ENCODE measurements at regions not wholly inside any gene's neighbourhood (a gene's known extent, or its start where the extent isn't known, plus 50 kb on each side); places are given as distances from the start of the nearest gene placed in this dataset.

DNA sequence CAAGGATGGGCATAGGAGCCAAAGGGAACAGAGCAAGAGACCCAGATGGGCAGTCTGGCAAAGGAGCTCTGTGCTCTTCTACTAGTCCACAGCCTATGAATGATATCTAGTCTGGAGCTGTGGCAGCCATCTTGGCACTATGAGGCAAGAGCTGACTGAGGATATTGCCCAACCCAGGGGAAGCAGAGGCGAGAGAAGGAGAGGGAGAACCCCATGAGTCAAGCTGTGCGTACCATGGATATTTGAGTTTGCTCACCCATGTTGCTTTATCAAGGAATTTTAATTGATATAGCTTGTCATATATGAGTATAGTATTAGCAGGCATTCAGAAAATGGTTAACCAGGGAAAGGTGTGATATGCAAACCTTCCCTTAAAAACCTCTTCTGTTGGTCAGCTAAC is 420.9 kb downstream of the PRDM2 start:
- Histone ChIP-seq H3K27me3 (ENCODE audit: control insufficient read depth, insufficient read depth, low read length) (no peaks in the 10 kb centered on the region), H3K4me2 (ENCODE audit: low read length) (no peak overlapping the region), H3K9me3 (replicated peaks; ENCODE audit: low read length) (no peaks in the 10 kb centered on the region), H3K4me3 (ENCODE audit: low read length) (no peak overlapping the region), H3K36me3 (ENCODE audit: insufficient read depth, low read length) (no peaks in the 10 kb centered on the region), H3K9ac (ENCODE audit: low read depth, low read length) (no peak overlapping the region), H3K4me1 (ENCODE audit: control insufficient read depth, insufficient read depth, low read length) (no peaks in the 10 kb centered on the region)

DNA sequence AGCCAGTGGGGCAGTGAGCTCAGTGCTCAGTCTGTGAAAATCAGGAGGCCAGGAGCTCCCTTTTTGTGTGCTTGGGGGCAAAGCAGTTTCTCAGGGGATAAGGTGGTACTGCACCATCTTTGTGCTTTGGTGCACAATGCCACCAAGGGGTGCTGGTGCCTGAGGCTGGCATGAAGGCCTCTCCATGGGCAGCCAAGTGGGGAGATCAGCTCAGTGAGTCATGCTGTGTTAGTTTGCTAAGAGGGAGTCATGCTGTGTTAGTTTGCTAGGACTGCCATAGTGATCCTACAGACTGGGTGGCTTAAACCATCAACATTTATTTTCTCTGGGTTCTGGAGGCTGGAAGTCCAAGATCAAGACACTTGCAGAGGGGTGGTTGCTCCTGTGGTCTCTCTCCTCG is 428.1 kb downstream of the PRDM2 start:
- no peaks in the 10 kb centered on the region for H3K4me1 ChIP-seq (ENCODE audit: control insufficient read depth, insufficient read depth, low read length)
- no peaks in the 10 kb centered on the region for H3K36me3 ChIP-seq (ENCODE audit: insufficient read depth, low read length)
- H3K4me3 ChIP-seq (ENCODE audit: low read length): no peak overlapping the region
- no peaks in the 10 kb centered on the region for H3K27me3 ChIP-seq (ENCODE audit: control insufficient read depth, insufficient read depth, low read length)
- H3K9ac ChIP-seq (ENCODE audit: low read depth, low read length): no peak overlapping the region
- H3K4me2 ChIP-seq (ENCODE audit: low read length): no peak overlapping the region
- no peaks in the 10 kb centered on the region for H3K9me3 ChIP-seq (replicated peaks; ENCODE audit: low read length)

DNA sequence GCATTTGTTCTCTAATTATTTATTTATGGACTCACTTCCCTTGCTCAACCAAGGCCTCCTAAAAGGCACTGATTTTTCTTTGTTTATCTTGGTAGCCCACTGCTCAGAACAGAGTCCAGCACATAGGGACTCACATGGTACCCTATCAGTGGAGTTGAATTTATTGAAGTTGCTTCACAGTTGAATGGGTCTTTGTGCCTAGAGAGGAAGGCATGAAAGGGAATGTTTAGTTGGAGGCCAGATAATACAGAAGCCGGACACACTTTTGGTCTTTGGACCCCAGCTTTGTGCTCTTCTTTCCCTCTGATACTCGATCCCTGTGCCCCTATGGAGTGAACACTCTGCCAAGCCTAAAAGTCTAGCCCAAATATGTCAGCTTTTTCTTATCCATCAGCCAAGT is 429.0 kb downstream of the PRDM2 start:
- H3K9me3 ChIP-seq (replicated peaks; ENCODE audit: low read length): no peaks in the 10 kb centered on the region
- no peaks in the 10 kb centered on the region for H3K27me3 ChIP-seq (ENCODE audit: control insufficient read depth, insufficient read depth, low read length)
- no peaks in the 10 kb centered on the region for H3K36me3 ChIP-seq (ENCODE audit: insufficient read depth, low read length)
- no peak overlapping the region for H3K4me3 ChIP-seq (ENCODE audit: low read length)
- no peaks in the 10 kb centered on the region for H3K4me1 ChIP-seq (ENCODE audit: control insufficient read depth, insufficient read depth, low read length)
- no peak overlapping the region for H3K9ac ChIP-seq (ENCODE audit: low read depth, low read length)
- H3K4me2 ChIP-seq (ENCODE audit: low read length): no peak overlapping the region

DNA sequence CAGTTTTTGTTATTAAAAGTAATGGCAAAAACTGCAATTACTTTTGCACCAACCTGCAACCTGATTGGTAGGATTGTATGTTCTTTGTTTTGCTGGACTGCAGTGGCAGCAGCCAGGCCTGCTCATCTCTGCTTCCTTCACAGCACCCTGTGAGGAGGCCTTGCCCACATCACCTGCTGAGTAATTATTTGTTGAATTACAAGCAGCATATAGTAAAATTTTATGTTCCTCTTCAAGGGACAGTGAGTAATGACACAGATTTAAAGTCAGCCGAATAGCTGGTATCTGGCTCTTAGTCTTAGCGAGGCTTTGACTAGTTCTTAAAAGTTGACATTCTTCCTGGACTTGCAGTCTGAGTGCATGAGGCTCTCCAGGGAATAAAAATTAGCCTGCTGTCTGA is 435.1 kb downstream of the PRDM2 start:
- H3K9ac ChIP-seq (ENCODE audit: low read depth, low read length): no peak overlapping the region
- no peaks in the 10 kb centered on the region for H3K4me1 ChIP-seq (ENCODE audit: control insufficient read depth, insufficient read depth, low read length)
- no peaks in the 10 kb centered on the region for H3K9me3 ChIP-seq (replicated peaks; ENCODE audit: low read length)
- H3K4me2 ChIP-seq (ENCODE audit: low read length): no peak overlapping the region
- H3K27me3 ChIP-seq (ENCODE audit: control insufficient read depth, insufficient read depth, low read length): no peaks in the 10 kb centered on the region
- H3K36me3 ChIP-seq (ENCODE audit: insufficient read depth, low read length): no peaks in the 10 kb centered on the region
- no peak overlapping the region for H3K4me3 ChIP-seq (ENCODE audit: low read length)

DNA sequence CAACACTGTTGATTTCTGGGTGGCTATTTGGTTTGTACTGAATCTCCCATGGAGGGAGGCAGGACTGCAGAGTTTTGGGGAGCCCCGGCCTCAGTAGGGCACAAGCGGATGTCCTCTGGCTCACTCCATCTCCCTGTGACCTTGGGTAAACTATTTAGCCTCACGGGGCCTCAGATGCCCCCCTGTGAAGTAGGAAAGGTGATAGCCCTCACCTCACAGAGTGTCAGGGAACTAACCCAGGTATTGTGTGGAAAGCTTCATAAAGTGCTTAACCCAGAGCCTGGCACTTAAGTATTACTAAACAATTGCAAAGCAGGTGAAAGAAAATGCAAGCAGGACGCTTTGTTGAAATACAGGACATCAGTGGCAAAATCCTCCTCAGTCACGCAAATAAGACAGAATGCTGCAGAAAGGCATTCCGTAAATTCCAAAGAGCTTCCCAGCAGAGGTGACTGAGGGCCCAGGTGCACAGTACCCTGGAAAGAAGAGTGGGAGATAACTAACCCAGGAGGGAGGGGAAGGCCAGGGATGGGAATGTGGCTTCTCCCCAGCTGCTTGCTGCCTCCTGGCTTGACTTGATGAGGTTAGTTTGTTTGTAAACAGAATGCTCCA is 436.3 kb downstream of the PRDM2 start:
- peaks cover 3% of the 10 kb centered on the region for H3K4me1 ChIP-seq (ENCODE audit: control insufficient read depth, insufficient read depth, low read length)
- no peak overlapping the region for H3K4me3 ChIP-seq (ENCODE audit: low read length)
- H3K9ac ChIP-seq (ENCODE audit: low read depth, low read length): no peak overlapping the region

DNA sequence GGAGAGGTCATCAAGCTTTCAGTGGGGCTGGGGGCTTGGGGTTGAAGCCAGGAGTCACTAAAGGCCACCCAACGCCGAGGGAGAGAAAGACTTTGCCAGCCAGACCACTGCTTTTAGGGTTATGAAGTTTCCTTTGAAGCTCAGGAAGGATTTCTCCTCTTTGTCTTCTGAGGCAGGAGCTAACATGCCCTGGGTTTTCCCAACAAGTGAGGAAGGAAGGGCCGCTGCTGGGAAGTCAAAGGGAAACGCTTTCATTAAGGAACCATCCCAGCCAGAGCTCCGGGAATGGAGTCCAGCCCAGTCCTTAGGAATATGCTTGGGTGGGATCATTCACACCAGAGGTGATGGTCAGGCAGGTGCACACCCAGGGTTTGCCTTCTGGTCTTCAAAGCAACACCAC is 436.9 kb downstream of the PRDM2 start:
- Histone ChIP-seq H3K4me3 (ENCODE audit: low read length) (no peak overlapping the region), H3K9me3 (replicated peaks; ENCODE audit: low read length) (no peaks in the 10 kb centered on the region), H3K4me1 (ENCODE audit: control insufficient read depth, insufficient read depth, low read length) (peaks cover 3% of the 10 kb centered on the region), H3K4me2 (ENCODE audit: low read length) (no peak overlapping the region), H3K9ac (ENCODE audit: low read depth, low read length) (no peak overlapping the region), H3K27me3 (ENCODE audit: control insufficient read depth, insufficient read depth, low read length) (peaks cover 3% of the 10 kb centered on the region), H3K36me3 (ENCODE audit: insufficient read depth, low read length) (no peaks in the 10 kb centered on the region)

More for the DNA sequence above, 436.3 kb downstream of the PRDM2 start:
- Histone ChIP-seq H3K9me3 (replicated peaks; ENCODE audit: low read length) (no peaks in the 10 kb centered on the region), H3K36me3 (ENCODE audit: insufficient read depth, low read length) (no peaks in the 10 kb centered on the region), H3K27me3 (ENCODE audit: control insufficient read depth, insufficient read depth, low read length) (peaks cover under 1% of the 10 kb centered on the region), H3K4me2 (ENCODE audit: low read length) (no peak overlapping the region)

DNA sequence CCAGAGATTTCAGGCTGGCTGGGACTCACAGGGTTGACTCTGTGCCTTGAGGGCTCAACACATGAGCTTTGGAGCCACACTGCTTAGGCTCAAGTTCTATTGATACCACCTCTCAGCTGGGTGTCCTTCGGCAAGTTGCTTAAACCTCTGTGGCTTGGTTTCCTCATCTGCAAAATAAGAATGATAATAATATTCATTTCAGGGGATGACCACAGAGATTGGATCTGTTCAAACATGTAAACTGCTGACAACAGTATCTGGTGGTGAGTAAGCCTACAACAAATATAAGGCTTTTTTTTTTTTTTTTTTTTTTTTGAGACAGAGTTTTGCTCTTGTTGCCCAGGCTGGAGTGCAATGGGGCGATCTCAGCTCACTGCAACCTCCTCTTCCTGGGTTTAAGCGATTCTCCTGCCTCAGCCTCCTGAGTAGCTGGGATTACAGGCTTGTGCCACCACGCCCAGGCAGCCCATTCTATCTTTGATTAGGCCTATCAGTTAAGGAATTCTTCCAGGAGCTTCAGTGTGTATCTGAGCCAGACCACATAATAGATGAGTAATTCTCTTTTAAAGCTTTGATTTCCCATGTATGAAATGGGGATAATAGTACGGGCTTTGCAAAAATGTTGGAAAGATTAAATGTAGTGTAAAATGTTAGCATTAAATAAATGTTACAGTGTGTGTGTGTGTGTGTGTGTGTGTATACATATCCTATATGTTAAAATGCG is 437.6 kb downstream of the PRDM2 start:
- Histone ChIP-seq H3K4me1 (ENCODE audit: control insufficient read depth, insufficient read depth, low read length) (peaks cover 3% of the 10 kb centered on the region), H3K9me3 (replicated peaks; ENCODE audit: low read length) (no peaks in the 10 kb centered on the region), H3K27me3 (ENCODE audit: control insufficient read depth, insufficient read depth, low read length) (peaks cover 3% of the 10 kb centered on the region), H3K36me3 (ENCODE audit: insufficient read depth, low read length) (no peaks in the 10 kb centered on the region), H3K4me2 (ENCODE audit: low read length) (no peak overlapping the region), H3K9ac (ENCODE audit: low read depth, low read length) (no peak overlapping the region), H3K4me3 (ENCODE audit: low read length) (no peak overlapping the region)

DNA sequence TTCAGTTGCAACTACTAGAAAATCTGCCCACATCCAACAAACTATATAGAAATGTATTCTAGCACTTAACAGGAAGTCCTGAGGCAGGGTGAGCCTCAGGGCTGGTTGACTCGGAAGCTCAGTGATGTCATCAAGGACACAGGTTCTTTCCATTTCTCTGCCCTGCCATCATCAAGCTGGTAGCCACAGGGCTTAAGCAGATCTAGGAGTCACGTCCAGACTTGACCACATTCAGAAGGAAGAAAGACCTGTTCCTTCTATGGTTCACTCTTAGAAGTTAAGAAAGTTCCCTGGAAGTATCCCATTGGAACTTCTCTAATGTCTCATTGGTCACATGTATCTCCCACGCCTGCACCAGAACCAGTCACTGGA is 438.1 kb downstream of the PRDM2 start:
- Histone ChIP-seq H3K9me3 (replicated peaks; ENCODE audit: low read length) (no peaks in the 10 kb centered on the region), H3K4me2 (ENCODE audit: low read length) (no peak overlapping the region), H3K4me3 (ENCODE audit: low read length) (no peak overlapping the region), H3K4me1 (ENCODE audit: control insufficient read depth, insufficient read depth, low read length) (peaks cover 3% of the 10 kb centered on the region), H3K36me3 (ENCODE audit: insufficient read depth, low read length) (no peaks in the 10 kb centered on the region), H3K9ac (ENCODE audit: low read depth, low read length) (no peak overlapping the region), H3K27me3 (ENCODE audit: control insufficient read depth, insufficient read depth, low read length) (peaks cover 3% of the 10 kb centered on the region)

DNA sequence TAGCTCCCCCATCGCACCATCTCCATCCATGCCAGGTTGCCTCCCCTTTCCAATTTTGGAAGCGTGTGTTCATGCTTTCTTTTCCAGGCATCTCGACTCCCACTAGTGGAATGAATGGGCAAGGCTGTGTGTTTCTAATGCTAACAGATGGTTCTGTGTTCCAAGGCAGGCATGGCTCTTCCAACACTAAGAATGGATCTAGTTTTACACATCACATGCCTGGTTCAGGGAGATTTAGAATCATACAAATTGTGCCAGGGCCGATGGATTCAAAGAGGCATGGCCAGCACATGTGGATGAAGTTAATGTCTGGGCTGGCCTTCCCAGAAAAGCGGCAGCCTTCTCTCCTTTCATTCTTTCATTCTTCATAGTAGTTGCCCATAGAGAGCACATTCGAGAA is 438.7 kb downstream of the PRDM2 start:
- Histone ChIP-seq H3K9me3 (replicated peaks; ENCODE audit: low read length) (no peaks in the 10 kb centered on the region), H3K36me3 (ENCODE audit: insufficient read depth, low read length) (no peaks in the 10 kb centered on the region), H3K4me3 (ENCODE audit: low read length) (no peak overlapping the region), H3K4me2 (ENCODE audit: low read length) (no peak overlapping the region), H3K9ac (ENCODE audit: low read depth, low read length) (no peak overlapping the region), H3K4me1 (ENCODE audit: control insufficient read depth, insufficient read depth, low read length) (peaks cover 3% of the 10 kb centered on the region), H3K27me3 (ENCODE audit: control insufficient read depth, insufficient read depth, low read length) (peaks cover 3% of the 10 kb centered on the region)

DNA sequence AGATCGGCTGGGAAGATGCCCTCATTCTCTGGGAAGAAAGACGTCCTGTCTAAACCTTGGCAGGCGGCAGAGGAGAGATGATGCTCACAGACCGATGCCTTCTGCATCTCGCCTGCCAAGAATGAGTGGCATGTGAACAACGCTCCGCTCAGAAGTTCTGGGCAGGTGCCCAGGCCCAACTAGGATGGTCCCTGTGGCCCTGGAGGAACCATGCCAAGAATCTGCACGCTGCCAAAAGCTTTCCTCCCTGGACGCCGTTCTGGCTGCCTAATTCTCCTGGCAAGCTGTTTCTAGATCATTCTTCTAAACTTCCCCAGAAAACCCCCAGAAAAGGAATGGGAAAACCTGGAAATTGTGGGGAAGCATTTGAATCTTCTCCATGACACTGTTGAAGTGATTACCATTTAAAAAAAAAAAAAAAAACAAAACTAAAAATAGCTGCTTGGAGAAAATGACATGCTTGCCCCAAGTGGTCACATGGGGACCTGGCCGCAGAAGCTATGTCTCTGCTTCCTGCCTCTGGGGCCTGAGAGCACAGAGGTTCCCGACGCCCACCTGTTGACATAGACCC is 440.9 kb downstream of the PRDM2 start:
- Histone ChIP-seq H3K4me1 (ENCODE audit: control insufficient read depth, insufficient read depth, low read length) (peaks cover 3% of the 10 kb centered on the region), H3K9ac (ENCODE audit: low read depth, low read length) (no peak overlapping the region), H3K4me3 (ENCODE audit: low read length) (no peak overlapping the region), H3K27me3 (ENCODE audit: control insufficient read depth, insufficient read depth, low read length) (peaks cover 3% of the 10 kb centered on the region), H3K36me3 (ENCODE audit: insufficient read depth, low read length) (no peaks in the 10 kb centered on the region), H3K4me2 (ENCODE audit: low read length) (no peak overlapping the region), H3K9me3 (replicated peaks; ENCODE audit: low read length) (no peaks in the 10 kb centered on the region)

DNA sequence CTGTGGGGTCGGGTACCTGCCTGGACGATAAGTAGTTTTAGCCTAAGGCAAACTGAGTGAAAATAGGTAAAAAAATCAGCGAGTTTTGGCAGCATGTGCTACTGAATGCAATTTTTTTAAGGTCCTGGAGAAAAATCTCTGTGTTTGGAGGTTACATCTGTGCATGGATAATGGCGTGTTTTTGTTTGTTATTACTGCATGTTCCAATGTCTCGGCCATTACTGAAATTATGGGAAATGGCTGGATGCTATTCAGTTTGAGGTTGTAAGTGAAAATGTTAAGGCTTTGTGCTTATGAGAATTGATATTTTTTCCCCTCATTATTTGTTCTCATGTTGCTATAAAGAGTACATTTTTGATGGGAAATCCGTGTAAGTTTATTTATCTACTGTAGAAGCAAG is 441.7 kb downstream of the PRDM2 start:
- no peak overlapping the region for H3K4me3 ChIP-seq (ENCODE audit: low read length)
- peaks cover 3% of the 10 kb centered on the region for H3K4me1 ChIP-seq (ENCODE audit: control insufficient read depth, insufficient read depth, low read length)
- H3K27me3 ChIP-seq (ENCODE audit: control insufficient read depth, insufficient read depth, low read length): peaks cover 3% of the 10 kb centered on the region
- no peaks in the 10 kb centered on the region for H3K9me3 ChIP-seq (replicated peaks; ENCODE audit: low read length)
- no peaks in the 10 kb centered on the region for H3K36me3 ChIP-seq (ENCODE audit: insufficient read depth, low read length)
- H3K9ac ChIP-seq (ENCODE audit: low read depth, low read length): no peak overlapping the region
- H3K4me2 ChIP-seq (ENCODE audit: low read length): no peak overlapping the region

All from skeletal muscle satellite cell (primary cell).